K562 (cell line): ENCODE measurements at regions not wholly inside any gene's neighbourhood (a gene's known extent, or its start where the extent isn't known, plus 50 kb on each side); places are given as distances from the start of the nearest gene placed in this dataset.

Experiments used
- ASH1L ChIP-seq: fragments of 450-650 bp; IDR thresholded peaks from 2 replicates; pipeline ENCODE4 v1.6.1; 2018; ENCODE audit warnings: borderline replicate concordance, mild to moderate bottlenecking, low read depth; ENCODE audit not compliant: partially characterized antibody
- MCM7 ChIP-seq, 2 experiments: fragments of 450-650 bp; IDR thresholded peaks; 2 replicates each; pipeline ENCODE4 v1.6.1; 2016 to 2018
- MXI1 ChIP-seq: IDR thresholded peaks from 2 replicates; pipeline ENCODE4 v1.6.1; 2011; ENCODE audit warnings: low read depth, mild to moderate bottlenecking, improper control_type of control experiment, low read length
- POLR2AphosphoS2 ChIP-seq: IDR thresholded peaks from 2 replicates; pipeline ENCODE4 v1.6.1; 2012; ENCODE audit warnings: low read length, improper control_type of control experiment
- TEAD1 ChIP-seq, 2 experiments: fragments of 450-650 bp in 1 of 2; sonication (generic) in 1 of 2; formaldehyde crosslinking; IDR thresholded peaks; 2 replicates each; pipeline versions ENCODE4 v1.4.0 to v1.8.0; 2020 to 2022; ENCODE audit warnings: mild to moderate bottlenecking in 2 of 2, missing genetic modification reagents in 1 of 2
- TFAP4 ChIP-seq: sonication (generic); formaldehyde crosslinking; IDR thresholded peaks from 2 replicates; pipeline ENCODE4 v1.8.0; 2022; ENCODE audit warnings: missing genetic modification reagents, mild to moderate bottlenecking, moderate library complexity, borderline replicate concordance
- ZNF639 ChIP-seq, 2 experiments: fragments of 200-800 bp in 1 of 2; sonication (Bioruptor generic) in 1 of 2; sonication (generic) in 1 of 2; formaldehyde crosslinking in 1 of 2; IDR thresholded peaks in 1 of 2; conservative IDR thresholded peaks in 1 of 2; 2 replicates each; pipeline versions ENCODE4 v1.5.0 to v1.6.1; 2016 to 2020; ENCODE audit warnings: missing compliant biosample characterization in 1 of 2, missing genetic modification characterization in 1 of 2, missing genetic modification reagents in 1 of 2
- TF ChIP-seq, protein P1 (sequence below): fragments of 250-450 bp; sonication (Bioruptor Pico); IDR thresholded peaks from 2 replicates; pipeline ENCODE4 v1.5.0; 2021

GRCh38 chr13:80117515-80117914 is 223.4 kb downstream of the SPRY2 start (continued):
- TF ChIP-seq MXI1 (no peak), TFAP4 (CRISPR knock-in tag) (no peak), POLR2AphosphoS2 (no peak), ASH1L (no peak), TEAD1 (CRISPR knock-in tag; IDR thresholded peaks at IDR 0.05) (no peak), ZNF639 (CRISPR knock-in tag; conservative IDR thresholded peaks at IDR 0.05 in 1 of 2, IDR thresholded peaks at IDR 0.05 in 1 of 2) (no peak), MCM7 (IDR thresholded peaks at IDR 0.05) (no peak)
- TF ChIP-seq, protein P1, sequence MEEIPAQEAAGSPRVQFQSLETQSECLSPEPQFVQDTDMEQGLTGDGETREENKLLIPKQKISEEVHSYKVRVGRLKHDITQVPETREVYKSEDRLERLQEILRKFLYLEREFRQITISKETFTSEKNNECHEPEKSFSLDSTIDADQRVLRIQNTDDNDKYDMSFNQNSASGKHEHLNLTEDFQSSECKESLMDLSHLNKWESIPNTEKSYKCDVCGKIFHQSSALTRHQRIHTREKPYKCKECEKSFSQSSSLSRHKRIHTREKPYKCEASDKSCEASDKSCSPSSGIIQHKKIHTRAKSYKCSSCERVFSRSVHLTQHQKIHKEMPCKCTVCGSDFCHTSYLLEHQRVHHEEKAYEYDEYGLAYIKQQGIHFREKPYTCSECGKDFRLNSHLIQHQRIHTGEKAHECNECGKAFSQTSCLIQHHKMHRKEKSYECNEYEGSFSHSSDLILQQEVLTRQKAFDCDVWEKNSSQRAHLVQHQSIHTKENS (CRISPR knock-in tag), result no peak
